GM12891 (cell line): ENCODE measurements at regions not wholly inside any gene's neighbourhood (a gene's known extent, or its start where the extent isn't known, plus 50 kb on each side); places are given as distances from the start of the nearest gene placed in this dataset.
"Not testable (repeated sequence)": the region's sequence is repeated elsewhere in the genome, so short reads cannot be mapped to it uniquely, and the experiment has no call there.

ENCODE experiments used
- DNase-seq: peaks from one replicate; pipeline ENCODE4 v3.0.0; 2011; ENCODE audit warnings: low spot score; ENCODE audit not compliant: insufficient read length
- FAIRE-seq: peaks from 2 replicates; lab custom pipeline; 2011; peaks lifted over from hg19 to GRCh38; lab: Jason Lieb, UNC
- PAX5 ChIP-seq: IDR thresholded peaks from 2 replicates; pipeline ENCODE4 v1.6.1; 2011; ENCODE audit warnings: low read length, moderate library complexity, mild to moderate bottlenecking; ENCODE audit not compliant: insufficient read depth, severe bottlenecking
- POLR2A ChIP-seq: IDR thresholded peaks from 2 replicates; pipeline ENCODE4 v1.6.1; 2011; ENCODE audit warnings: low read depth, low read length, control low read depth
- POLR2AphosphoS5 ChIP-seq: IDR thresholded peaks from 2 replicates; pipeline ENCODE4 v1.6.1; 2011; ENCODE audit warnings: low read depth, low read length, control low read depth
- POU2F2 ChIP-seq: IDR thresholded peaks from 2 replicates; pipeline ENCODE4 v1.6.1; 2011; ENCODE audit warnings: low read depth, mild to moderate bottlenecking, control low read depth, low read length, moderate library complexity
- SPI1 ChIP-seq: IDR thresholded peaks from 2 replicates; pipeline ENCODE4 v1.6.1; 2011; ENCODE audit warnings: low read depth, low read length, control low read depth
- TAF1 ChIP-seq: IDR thresholded peaks from 2 replicates; pipeline ENCODE4 v1.6.1; 2011; ENCODE audit warnings: low read depth, low read length, control low read depth

GRCh38 chr7:24390376-24391157 is 106.6 kb downstream of the NPY start:
- FAIRE-seq: no peak
- no peak for TF ChIP-seq SPI1
- TF ChIP-seq TAF1: no peak
- TF ChIP-seq POLR2A: no peak
- no peak for TF ChIP-seq POU2F2
- no peak for TF ChIP-seq PAX5
- no peak for TF ChIP-seq POLR2AphosphoS5

GRCh38 chr7:24392774-24393173 is 108.8 kb downstream of the NPY start:
- DNase-seq: no peak
- FAIRE-seq: no peak
- TF ChIP-seq TAF1: no peak
- TF ChIP-seq PAX5: no peak
- TF ChIP-seq POU2F2: no peak
- no peak for TF ChIP-seq SPI1
- TF ChIP-seq POLR2A: no peak
- no peak for TF ChIP-seq POLR2AphosphoS5

More at GRCh38 chr7:24390376-24391157, 106.6 kb downstream of the NPY start:
- no peak for DNase-seq

- DNase-seq (no peak), FAIRE-seq (no peak)
- TF ChIP-seq POLR2AphosphoS5 (no peak), POLR2A (no peak), SPI1 (no peak)
Measured at GRCh38 chr7:24395512-24395911, 111.5 kb downstream of the NPY start.

GRCh38 chr7:24396387-24396786 is 112.4 kb downstream of the NPY start:
- DNase-seq, FAIRE-seq: not testable (repeated sequence)

- no peak for TF ChIP-seq POU2F2
- no peak for TF ChIP-seq SPI1
- TF ChIP-seq TAF1: no peak
- TF ChIP-seq PAX5: no peak
- no peak for TF ChIP-seq POLR2AphosphoS5
- no peak for TF ChIP-seq POLR2A
- FAIRE-seq (peak; percentile 63), DNase-seq (no peak)
Measured at GRCh38 chr7:24401628-24402593, 117.9 kb downstream of the NPY start.

GRCh38 chr7:24402655-24403054 is 118.7 kb downstream of the NPY start:
- no peak for TF ChIP-seq POU2F2
- TF ChIP-seq POLR2AphosphoS5: no peak
- TF ChIP-seq PAX5: no peak
- no peak for TF ChIP-seq POLR2A
- TF ChIP-seq SPI1: no peak
- no peak for TF ChIP-seq TAF1
- DNase-seq (no peak), FAIRE-seq (peak; percentile 47)

- FAIRE-seq: no peak
- TF ChIP-seq POLR2AphosphoS5 (no peak), POU2F2 (no peak), TAF1 (no peak), SPI1 (no peak), PAX5 (no peak), POLR2A (no peak)
- no peak for DNase-seq
Measured at GRCh38 chr7:24403557-24403956, 119.6 kb downstream of the NPY start.

GRCh38 chr7:24404315-24404714 is 120.3 kb downstream of the NPY start:
- DNase-seq (no peak), FAIRE-seq (no peak)
- TF ChIP-seq TAF1 (no peak), POLR2A (no peak)

- DNase-seq: no peak
- FAIRE-seq: no peak
- no peak for TF ChIP-seq POU2F2
- no peak for TF ChIP-seq TAF1
- no peak for TF ChIP-seq SPI1
- no peak for TF ChIP-seq POLR2A
- no peak for TF ChIP-seq PAX5
- no peak for TF ChIP-seq POLR2AphosphoS5
Measured at GRCh38 chr7:24405002-24405401, 121.0 kb downstream of the NPY start.
